ENCODE measurements at regions not wholly inside any gene's neighbourhood (a gene's known extent, or its start where the extent isn't known, plus 50 kb on each side); places are given as distances from the start of the nearest gene placed in this dataset.
"Not testable (repeated sequence)": the region's sequence is repeated elsewhere in the genome, so short reads cannot be mapped to it uniquely, and the experiment has no call there.

DNA sequence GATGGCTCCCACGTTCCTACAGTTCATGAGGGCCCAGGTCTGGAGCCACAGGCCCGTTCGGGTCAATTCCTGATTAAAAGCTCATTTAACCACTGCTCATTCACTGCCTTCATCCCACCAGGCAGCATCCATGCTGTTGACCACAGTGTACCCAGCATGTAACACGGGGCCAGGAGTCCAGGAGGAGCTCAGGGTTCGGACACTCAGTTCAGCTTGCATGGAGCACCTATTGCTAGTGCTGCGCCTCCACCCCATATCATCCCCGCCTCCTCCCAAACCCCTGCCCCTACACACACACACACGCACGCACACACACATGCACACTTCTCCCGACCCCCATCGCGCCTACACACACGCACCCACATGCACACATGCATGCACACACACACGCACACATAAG is 72.9 kb upstream of the SNTG2 start:
- DNase-seq (ENCODE audit: low read depth), result no peak

GRCh38 chr2:875687-876615 is 74.7 kb upstream of the SNTG2 start:
- DNase-seq (ENCODE audit: low read depth), result no peak

DNA sequence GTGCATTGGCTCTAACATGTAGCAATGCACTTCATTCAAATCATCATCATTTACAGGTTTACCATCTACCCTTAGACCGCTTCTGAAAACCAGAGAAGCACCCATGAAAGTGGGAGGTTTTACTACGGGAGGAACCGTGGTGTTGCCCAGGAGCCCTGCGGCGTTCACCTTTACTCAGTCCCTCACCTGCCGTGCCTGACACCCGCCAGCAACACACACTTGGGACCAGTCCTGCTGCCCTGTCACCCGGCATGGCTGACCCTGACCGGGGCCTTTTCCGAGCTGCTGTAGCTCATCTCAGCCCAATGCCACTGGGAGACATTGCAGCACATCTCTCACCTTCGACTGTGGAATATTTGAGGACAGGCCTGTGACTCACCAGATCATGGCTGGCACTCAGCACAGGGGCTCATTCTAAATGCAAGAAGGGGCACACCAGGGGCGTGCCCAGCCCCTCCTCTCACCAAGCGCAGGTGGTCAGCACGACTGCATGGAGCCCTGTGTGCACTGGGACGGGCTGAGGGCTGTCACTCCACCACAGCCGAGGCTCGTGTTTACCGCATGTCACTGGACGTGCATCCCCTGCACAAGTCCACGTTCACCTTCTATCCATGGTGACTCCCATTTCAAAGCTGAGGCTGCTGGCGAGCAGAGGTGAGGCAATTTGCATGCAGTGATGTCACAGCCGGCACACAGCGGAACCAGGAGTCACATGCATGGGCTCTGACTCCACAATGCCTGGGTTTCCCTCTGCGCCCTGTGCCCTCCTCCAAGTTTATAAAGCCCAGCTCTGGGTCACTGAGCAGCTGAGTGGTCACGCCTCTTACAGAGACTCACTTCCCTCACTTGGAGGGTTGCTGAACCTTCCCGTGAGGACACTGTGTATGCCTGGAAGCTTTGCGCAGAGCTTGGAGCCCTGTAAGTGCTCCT is 76.7 kb upstream of the SNTG2 start:
- no peak for DNase-seq (ENCODE audit: low read depth)

- no peak for DNase-seq (ENCODE audit: low read depth)
Measured at GRCh38 chr2:873027-873426, 77.6 kb upstream of the SNTG2 start.

DNA sequence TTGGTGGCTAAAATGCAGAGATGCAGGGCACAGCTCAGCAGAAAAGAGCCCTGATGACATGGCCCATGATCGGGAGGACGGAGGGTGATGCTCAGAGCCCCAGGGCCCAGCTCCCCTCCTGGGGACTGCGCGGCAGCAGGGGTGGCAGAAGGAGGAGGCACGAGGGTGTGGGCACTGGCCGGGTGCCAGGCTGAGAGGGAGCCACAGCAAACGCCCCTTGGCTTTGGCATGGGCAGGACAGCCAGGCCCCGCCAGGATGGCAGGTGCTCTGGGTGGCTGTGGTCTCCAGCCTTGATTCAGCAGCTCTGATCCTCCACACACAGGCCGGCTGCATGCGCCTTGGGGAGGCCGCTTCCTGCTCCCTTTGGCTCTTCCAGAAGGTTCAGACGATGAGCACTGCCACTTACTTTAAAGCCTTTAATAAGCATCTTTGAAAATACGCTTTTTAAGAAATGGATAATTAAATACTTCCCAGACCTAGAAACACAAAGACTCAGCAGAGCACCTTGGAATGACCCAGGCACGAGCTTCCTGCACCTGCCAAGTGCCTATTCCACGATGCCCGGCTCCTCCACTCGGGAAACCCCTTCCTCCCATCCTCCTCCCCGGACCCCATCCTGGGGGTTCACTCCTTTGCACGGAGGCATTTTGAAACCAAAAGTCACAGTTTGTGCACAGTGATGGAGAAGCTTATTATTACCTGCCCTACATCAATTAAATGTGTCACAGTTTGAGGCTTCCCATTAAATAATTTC is 78.5 kb upstream of the SNTG2 start:
- no peak for DNase-seq (ENCODE audit: low read depth)

DNA sequence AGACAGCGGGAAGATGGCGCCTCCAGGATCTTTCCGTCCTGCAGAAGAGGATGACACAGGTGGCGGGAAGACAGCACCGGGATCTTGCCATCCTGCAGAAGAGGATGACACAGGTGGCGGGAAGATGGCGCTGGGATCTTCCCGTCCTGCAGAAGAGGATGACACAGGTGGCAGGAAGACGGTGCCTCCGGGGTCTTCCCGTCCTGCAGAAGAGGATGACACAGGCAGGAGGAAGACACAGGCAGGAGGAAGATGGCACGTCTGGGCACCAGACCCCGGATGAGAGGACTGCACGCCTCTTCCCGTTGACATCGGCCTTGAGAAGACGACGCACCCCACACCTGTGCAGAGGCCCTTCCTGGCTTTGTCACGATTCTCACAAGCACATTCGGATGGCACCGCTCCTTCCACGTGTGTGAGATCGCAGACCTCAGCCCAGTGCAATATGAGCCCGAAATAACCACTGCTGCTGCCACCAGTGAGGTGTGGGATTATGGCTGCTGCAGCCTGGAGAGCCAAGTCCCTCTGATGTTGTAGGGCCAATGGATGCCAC is 79.4 kb upstream of the SNTG2 start:
- no peak for DNase-seq (ENCODE audit: low read depth)

DNA sequence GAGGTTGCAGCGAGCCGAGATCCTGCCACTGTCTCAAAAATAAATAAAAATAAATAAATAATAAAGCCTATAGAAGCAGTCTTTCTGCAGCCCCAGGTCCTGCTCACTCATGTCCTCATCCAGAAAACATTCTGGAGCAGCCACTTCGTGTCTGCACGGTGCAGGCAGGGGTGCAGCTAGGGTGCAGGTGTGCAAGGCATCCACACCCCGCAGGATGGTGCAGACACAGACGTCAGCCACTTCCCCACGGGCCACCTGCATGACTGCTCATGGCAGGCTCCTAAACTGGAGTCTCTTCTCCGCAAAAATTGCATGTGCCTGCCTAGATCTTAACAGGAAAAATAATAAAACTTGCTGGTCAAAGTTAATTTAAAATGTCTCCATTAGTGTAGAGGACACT is 80.2 kb upstream of the SNTG2 start:
- DNase-seq (ENCODE audit: low read depth), result no peak

DNA sequence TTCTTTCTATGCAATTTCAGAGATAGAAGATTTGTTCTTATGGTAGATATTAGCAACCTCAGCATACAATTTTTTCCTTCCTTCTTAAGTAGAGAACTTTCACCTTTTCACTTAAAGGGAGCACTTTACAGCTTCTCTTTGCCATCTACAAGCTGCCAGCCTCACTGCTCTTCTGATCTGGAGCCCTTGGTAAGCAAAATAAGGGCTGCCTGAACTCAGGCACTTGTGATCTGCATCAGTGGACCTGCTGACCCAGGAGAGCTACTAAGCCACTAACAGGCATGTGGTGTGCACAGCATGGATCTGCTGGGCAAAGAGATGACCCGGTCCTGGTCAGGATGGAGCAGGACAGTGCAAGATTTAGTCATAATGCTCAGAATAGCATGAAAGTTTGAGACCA is 80.8 kb upstream of the SNTG2 start:
- no peak for DNase-seq (ENCODE audit: low read depth)

DNA sequence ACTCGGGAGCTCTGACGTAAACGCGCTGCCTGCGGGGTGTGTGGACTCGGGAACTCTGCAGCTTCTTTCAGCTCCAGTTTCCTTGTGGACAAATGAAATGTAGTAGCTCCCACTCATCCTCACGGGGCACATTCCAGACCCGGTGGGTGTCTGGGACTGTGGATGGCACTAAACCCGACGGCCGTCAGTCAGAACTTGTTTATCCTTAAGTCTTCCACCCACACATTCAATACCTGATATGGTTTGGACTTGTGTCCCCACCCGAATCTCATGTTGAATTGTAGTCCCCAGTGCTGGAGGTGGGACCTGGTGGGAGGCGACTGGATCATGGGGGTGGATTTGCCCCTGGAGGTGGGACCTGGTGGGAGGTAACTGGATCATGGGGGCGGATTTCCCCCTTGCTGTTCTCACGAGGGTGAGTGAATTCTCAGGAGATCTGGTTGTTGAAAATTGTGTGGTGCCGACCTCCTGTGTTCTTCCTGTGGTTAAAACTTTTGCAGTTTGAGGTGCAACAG is 81.2 kb upstream of the SNTG2 start:
- DNase-seq (ENCODE audit: low read depth), result no peak

GRCh38 chr2:868857-869256 is 81.8 kb upstream of the SNTG2 start:
- DNase-seq (ENCODE audit: low read depth), result not testable (repeated sequence)

DNA sequence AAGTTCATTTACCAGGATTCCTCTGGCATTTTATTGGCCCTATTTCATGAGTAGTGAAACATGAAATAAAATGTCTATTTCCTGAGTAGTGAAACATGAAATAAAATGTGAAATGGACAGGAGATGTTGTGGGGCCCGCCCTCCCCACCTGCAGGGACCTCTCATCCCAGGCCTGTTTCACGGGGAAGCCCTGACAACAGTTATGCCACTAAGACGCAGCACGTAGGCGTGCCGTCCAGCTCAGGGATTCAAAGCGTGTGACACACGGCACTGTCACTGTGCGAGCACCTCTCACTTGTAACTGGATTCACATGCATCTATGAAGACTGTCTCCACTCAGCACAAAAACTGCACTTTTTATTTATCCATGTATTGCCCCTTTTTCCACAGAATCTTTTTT is 83.4 kb upstream of the SNTG2 start:
- DNase-seq (ENCODE audit: low read depth), result no peak

GRCh38 chr2:866887-867286 is 83.8 kb upstream of the SNTG2 start:
- DNase-seq (ENCODE audit: low read depth), result no peak

DNA sequence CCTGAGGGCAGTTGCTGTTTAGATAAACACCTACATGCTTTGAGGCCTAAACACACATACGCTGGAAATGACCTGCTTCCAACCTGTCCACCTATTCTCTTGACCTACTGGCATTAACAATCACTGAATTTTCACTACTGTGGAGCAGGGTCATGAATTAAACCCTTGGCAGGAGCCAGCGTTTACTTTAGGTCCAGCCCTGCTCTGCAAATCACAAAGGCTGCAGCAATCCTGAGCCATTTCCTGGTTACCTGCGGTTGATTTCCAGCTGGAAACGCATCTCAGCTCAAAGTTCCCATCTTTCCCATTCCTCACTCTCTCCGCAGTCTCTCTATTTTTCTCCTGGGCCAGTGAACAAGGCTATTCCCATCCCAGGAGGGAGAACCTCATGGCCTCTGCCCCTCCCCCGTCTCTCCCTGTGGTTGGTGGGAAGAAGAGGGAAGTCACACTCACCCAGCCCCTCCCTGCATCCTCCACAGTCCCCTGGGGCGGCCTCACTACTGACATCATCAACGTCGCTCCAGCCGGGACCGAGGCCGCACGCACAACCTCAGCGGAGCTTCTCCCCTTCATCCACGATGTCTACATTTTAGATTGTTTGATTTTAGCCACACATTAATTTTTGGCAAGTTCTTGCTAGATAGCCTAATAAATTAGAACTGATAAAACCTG is 84.5 kb upstream of the SNTG2 start:
- DNase-seq (ENCODE audit: low read depth), result no peak

- DNase-seq (ENCODE audit: low read depth), result no peak
Measured at GRCh38 chr2:864501-865106, 86.0 kb upstream of the SNTG2 start.

DNA sequence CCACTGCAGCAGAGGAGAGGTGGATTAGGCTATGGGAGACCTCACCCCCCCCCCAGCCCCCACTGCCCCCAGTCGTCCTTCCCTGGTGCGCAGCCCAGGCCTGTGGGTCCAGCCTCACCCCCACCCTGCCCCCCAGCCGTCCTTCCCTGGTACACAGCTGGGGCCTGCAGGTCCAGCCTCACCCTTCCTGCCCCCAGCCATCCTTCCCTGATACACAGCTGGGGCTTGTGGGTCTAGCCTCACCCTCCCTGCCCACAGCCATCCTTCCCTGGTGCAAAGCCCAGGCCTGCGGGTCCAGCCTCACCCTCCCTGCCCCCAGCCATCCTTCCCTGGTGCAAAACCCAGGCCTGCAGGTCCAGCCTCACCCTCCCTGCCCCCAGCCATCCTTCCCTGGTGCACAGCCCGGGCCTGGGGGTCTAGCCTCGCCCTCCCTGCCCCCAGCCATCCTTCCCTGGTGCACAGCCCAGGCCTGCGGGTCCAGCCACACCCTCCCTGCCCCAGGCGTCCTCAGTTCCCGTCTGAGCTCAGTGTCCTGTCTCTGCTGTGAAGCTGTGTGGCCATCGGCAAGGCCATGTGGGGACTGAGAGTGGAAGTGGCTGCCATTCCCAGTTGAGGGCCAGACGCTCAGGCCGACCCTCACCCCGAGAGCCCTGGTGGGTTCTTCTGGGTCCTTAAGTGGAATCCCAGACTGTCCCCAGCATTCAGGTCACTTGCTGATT is 86.8 kb upstream of the SNTG2 start:
- no peak for DNase-seq (ENCODE audit: low read depth)

GRCh38 chr2:862731-863466 is 87.8 kb upstream of the SNTG2 start:
- no peak for DNase-seq (ENCODE audit: low read depth)

- DNase-seq (ENCODE audit: low read depth), result no peak
Measured at GRCh38 chr2:862355-862687, 88.3 kb upstream of the SNTG2 start.

- DNase-seq (ENCODE audit: low read depth), result no peak
Measured at GRCh38 chr2:861655-862354, 88.8 kb upstream of the SNTG2 start.

All from T follicular helper cell (primary cell).